Osteoblast (primary cell): ENCODE measurements at regions not wholly inside any gene's neighbourhood (a gene's known extent, or its start where the extent isn't known, plus 50 kb on each side); places are given as distances from the start of the nearest gene placed in this dataset.

Experiments
- DNase-seq: peaks from one replicate; pipeline ENCODE4 v3.0.0; 2011; ENCODE audit warnings: low spot score, mixed read lengths; ENCODE audit not compliant: insufficient read length; ENCODE audit errors: missing footprints
- H2AFZ ChIP-seq: 2 replicates; pipeline ENCODE4 v1.6.0; 2011; ENCODE audit warnings: mild to moderate bottlenecking, low read length
- H3K27ac ChIP-seq: 2 replicates; pipeline ENCODE4 v1.5.1; 2011; ENCODE audit warnings: mild to moderate bottlenecking, low read depth, low read length, moderate library complexity
- H3K27me3 ChIP-seq: 2 replicates; pipeline ENCODE4 v1.6.0; 2012; ENCODE audit warnings: mild to moderate bottlenecking, control low read depth, inconsistent platforms, low read length, moderate library complexity; ENCODE audit not compliant: insufficient read depth
- H3K36me3 ChIP-seq: 2 replicates; pipeline ENCODE4 v1.5.1; 2011; ENCODE audit warnings: mild to moderate bottlenecking, low read length, control low read depth, moderate library complexity; ENCODE audit not compliant: insufficient read depth
- H3K4me1 ChIP-seq: 2 replicates; pipeline ENCODE4 v1.5.1; 2011; ENCODE audit warnings: mild to moderate bottlenecking, low read length, control low read depth, moderate library complexity; ENCODE audit not compliant: insufficient read depth
- H3K4me2 ChIP-seq: 2 replicates; pipeline ENCODE4 v1.6.0; 2011; ENCODE audit warnings: mild to moderate bottlenecking, low read length; ENCODE audit not compliant: insufficient read depth
- H3K4me3 ChIP-seq: fragments of 200-600 bp; sonication (generic); 3 replicates; pipeline ENCODE4 v1.5.1; 2012; ENCODE audit warnings: mild to moderate bottlenecking, low read length, inconsistent platforms; ENCODE audit not compliant: insufficient read depth
- H3K79me2 ChIP-seq: 2 replicates; pipeline ENCODE4 v1.6.0; 2012; ENCODE audit warnings: mild to moderate bottlenecking, low read length, control low read depth, inconsistent platforms; ENCODE audit not compliant: insufficient read depth
- H3K9me3 ChIP-seq: 2 replicates; pipeline ENCODE4 v1.5.1; 2011; ENCODE audit warnings: low read depth, low read length, control low read depth
- H4K20me1 ChIP-seq: 2 replicates; pipeline ENCODE4 v1.6.0; 2012; ENCODE audit warnings: mild to moderate bottlenecking, low read length, control low read depth; ENCODE audit not compliant: insufficient read depth
- CTCF ChIP-seq: IDR thresholded peaks from 2 replicates; pipeline ENCODE4 v1.5.1; 2011; ENCODE audit warnings: mild to moderate bottlenecking, low read depth, low read length, moderate library complexity; ENCODE audit errors: extremely low read depth

DNA sequence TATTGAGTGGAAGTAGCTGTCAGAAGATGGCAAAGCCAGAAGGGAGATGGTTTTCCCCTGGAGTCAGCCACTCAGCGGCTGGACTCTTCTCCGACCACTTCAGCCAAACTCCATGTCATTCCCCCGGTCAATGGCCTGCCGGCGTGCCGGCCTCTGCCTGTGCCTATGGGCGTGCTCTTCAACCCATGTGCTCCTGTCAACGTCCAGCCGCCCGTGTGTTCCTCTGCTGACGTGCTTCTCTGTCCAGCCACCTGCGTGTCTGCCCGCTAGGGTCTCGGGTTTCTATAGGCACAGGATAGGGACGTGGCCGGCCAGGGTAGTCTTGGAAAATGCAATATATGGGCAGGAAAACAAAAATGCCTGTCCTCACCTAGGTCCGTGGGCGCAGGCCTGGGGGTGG is 77.7 kb upstream of the RUFY1 start:
- H4K20me1 ChIP-seq, result no peaks in the 10 kb centered on the region
- H3K36me3 ChIP-seq, result no peaks in the 10 kb centered on the region
- no peak overlapping the region for H3K4me2 ChIP-seq
- H3K4me1 ChIP-seq, result no peaks in the 10 kb centered on the region
- no peak overlapping the region for H3K27ac ChIP-seq
- H3K27me3 ChIP-seq, result peaks cover 3% of the 10 kb centered on the region
- no peak overlapping the region for H3K4me3 ChIP-seq
- no peak for DNase-seq
- H3K9me3 ChIP-seq, result no peaks in the 10 kb centered on the region
- TF ChIP-seq CTCF, result no peak
- H3K79me2 ChIP-seq, result no peaks in the 10 kb centered on the region
- H2AFZ ChIP-seq, result no peak overlapping the region

GRCh38 chr5:179472174-179472573 is 78.2 kb upstream of the RUFY1 start:
- no peak for DNase-seq
- no peak for TF ChIP-seq CTCF
- Histone ChIP-seq H4K20me1 (no peaks in the 10 kb centered on the region), H2AFZ (no peak overlapping the region), H3K79me2 (no peaks in the 10 kb centered on the region), H3K27ac (no peak overlapping the region), H3K4me2 (no peak overlapping the region), H3K27me3 (peaks cover 3% of the 10 kb centered on the region), H3K4me1 (no peaks in the 10 kb centered on the region), H3K4me3 (no peak overlapping the region), H3K9me3 (no peaks in the 10 kb centered on the region), H3K36me3 (no peaks in the 10 kb centered on the region)

GRCh38 chr5:179470201-179470600 is 80.2 kb upstream of the RUFY1 start:
- H3K4me2 ChIP-seq, result no peak overlapping the region
- H3K36me3 ChIP-seq, result no peaks in the 10 kb centered on the region
- no peaks in the 10 kb centered on the region for H4K20me1 ChIP-seq
- no peak for TF ChIP-seq CTCF
- no peak for DNase-seq
- no peaks in the 10 kb centered on the region for H3K9me3 ChIP-seq
- no peak overlapping the region for H3K4me3 ChIP-seq
- H3K27ac ChIP-seq, result no peak overlapping the region
- H3K27me3 ChIP-seq, result peaks cover under 1% of the 10 kb centered on the region
- H3K79me2 ChIP-seq, result no peaks in the 10 kb centered on the region
- H3K4me1 ChIP-seq, result no peaks in the 10 kb centered on the region
- no peak overlapping the region for H2AFZ ChIP-seq

GRCh38 chr5:179468696-179469095 is 81.7 kb upstream of the RUFY1 start:
- H4K20me1 ChIP-seq, result no peaks in the 10 kb centered on the region
- H3K36me3 ChIP-seq, result no peaks in the 10 kb centered on the region
- no peaks in the 10 kb centered on the region for H3K4me1 ChIP-seq
- no peaks in the 10 kb centered on the region for H3K27me3 ChIP-seq
- no peaks in the 10 kb centered on the region for H3K9me3 ChIP-seq
- H3K4me3 ChIP-seq, result no peak overlapping the region
- no peak overlapping the region for H3K4me2 ChIP-seq
- no peak overlapping the region for H2AFZ ChIP-seq
- TF ChIP-seq CTCF, result no peak
- DNase-seq, result no peak
- H3K79me2 ChIP-seq, result no peaks in the 10 kb centered on the region
- H3K27ac ChIP-seq, result no peak overlapping the region
